CD4-positive, alpha-beta T cell (primary cell): ENCODE measurements at regions not wholly inside any gene's neighbourhood (a gene's known extent, or its start where the extent isn't known, plus 50 kb on each side); places are given as distances from the start of the nearest gene placed in this dataset.

Experiments
- ATAC-seq: fragments of 200-7000 bp; cut with Tn5 transposase; one replicate; pipeline ENCODE4 v1.10.0; 2022; ENCODE audit warnings: mild to moderate bottlenecking; ENCODE audit not compliant: poor library complexity
- CTCF ChIA-PET: fragments of 350-600 bp; sonication (Branson Sonifier 250); formaldehyde crosslinking; loops from one replicate; lab custom pipeline; 2021; ENCODE audit warnings: antibody characterized with exemption, inconsistent platforms; lab: Charles Lee
- POLR2A ChIA-PET: fragments of 350-600 bp; sonication (Branson Sonifier 250); formaldehyde crosslinking; loops from one replicate; lab custom pipeline; 2021; ENCODE audit warnings: antibody characterized with exemption, inconsistent platforms; lab: Charles Lee
- DNase-seq, 14 experiments: peaks; one replicate each; pipeline ENCODE4 v3.0.0-alpha.2; 2013 to 2020; ENCODE audit warnings: mixed read lengths in 2 of 14
- H3K27ac ChIP-seq, 2 donors: one replicate each; pipeline versions ENCODE4 v1.5.1 to v1.7.0; 2013; ENCODE audit warnings: low read length in 2 of 2, low read depth in 1 of 2, mild to moderate bottlenecking in 1 of 2
- H3K27me3 ChIP-seq, 2 experiments: 1 replicate in 1 of 2; 2 replicates in 1 of 2; pipeline versions ENCODE4 v1.6.1 to v1.7.0; 2013; ENCODE audit warnings: low read length in 2 of 2, control low read depth in 1 of 2, mild to moderate bottlenecking in 1 of 2, moderate library complexity in 1 of 2; ENCODE audit not compliant: insufficient read depth in 2 of 2, control insufficient read depth in 1 of 2
- H3K36me3 ChIP-seq: one replicate; pipeline ENCODE4 v1.6.1; 2013; ENCODE audit warnings: low read length, control low read depth; ENCODE audit not compliant: insufficient read depth
- H3K4me1 ChIP-seq: one replicate; pipeline ENCODE4 v1.6.1; 2013; ENCODE audit warnings: low read length, control low read depth; ENCODE audit not compliant: insufficient read depth
- H3K4me3 ChIP-seq: one replicate; pipeline ENCODE4 v1.5.1; 2013; ENCODE audit warnings: mild to moderate bottlenecking, low read length, moderate library complexity
- H3K9me3 ChIP-seq, 2 experiments: 1 replicate in 1 of 2; 2 replicates in 1 of 2; pipeline versions ENCODE4 v1.6.1 to v1.7.0; 2013; ENCODE audit warnings: low read length in 2 of 2, mild to moderate bottlenecking in 2 of 2, control low read depth in 1 of 2, moderate library complexity in 1 of 2; ENCODE audit not compliant: control insufficient read depth in 1 of 2, insufficient read depth in 1 of 2
- H3K27ac Mint-ChIP-seq: one replicate; pipeline ENCODE4 v1.8.0; 2020; ENCODE audit warnings: mixed read lengths
- H3K27me3 Mint-ChIP-seq: one replicate; pipeline ENCODE4 v1.8.0; 2021; ENCODE audit warnings: mixed read lengths
- H3K36me3 Mint-ChIP-seq: one replicate; pipeline ENCODE4 v1.8.0; 2021; ENCODE audit warnings: low read depth, mixed read lengths
- H3K4me1 Mint-ChIP-seq: one replicate; pipeline ENCODE4 v1.8.0; 2021; ENCODE audit warnings: low read depth, mixed read lengths
- H3K4me3 Mint-ChIP-seq: one replicate; pipeline ENCODE4 v1.8.0; 2020; ENCODE audit warnings: mild to moderate bottlenecking, mixed read lengths
- H3K9me3 Mint-ChIP-seq: one replicate; pipeline ENCODE4 v1.8.0; 2020; ENCODE audit warnings: mixed read lengths
- intact Hi-C, 2 experiments: fragments of 100-400 bp; cut with DNase I in 1 of 2; cut with micrococcal nuclease in 1 of 2; formaldehyde crosslinking; loops; one replicate each; pipeline versions ENCODE4 v1.15.1 to v1.9.0; 2023 to 2025; cut with DNase I, micrococcal nuclease
- TF ChIP-seq, protein P1 (sequence below): fragments of 200-600 bp; IDR thresholded peaks from one replicate; pipeline ENCODE4 v1.8.0; 2022; ENCODE audit warnings: antibody characterized with exemption, mild to moderate bottlenecking

DNA sequence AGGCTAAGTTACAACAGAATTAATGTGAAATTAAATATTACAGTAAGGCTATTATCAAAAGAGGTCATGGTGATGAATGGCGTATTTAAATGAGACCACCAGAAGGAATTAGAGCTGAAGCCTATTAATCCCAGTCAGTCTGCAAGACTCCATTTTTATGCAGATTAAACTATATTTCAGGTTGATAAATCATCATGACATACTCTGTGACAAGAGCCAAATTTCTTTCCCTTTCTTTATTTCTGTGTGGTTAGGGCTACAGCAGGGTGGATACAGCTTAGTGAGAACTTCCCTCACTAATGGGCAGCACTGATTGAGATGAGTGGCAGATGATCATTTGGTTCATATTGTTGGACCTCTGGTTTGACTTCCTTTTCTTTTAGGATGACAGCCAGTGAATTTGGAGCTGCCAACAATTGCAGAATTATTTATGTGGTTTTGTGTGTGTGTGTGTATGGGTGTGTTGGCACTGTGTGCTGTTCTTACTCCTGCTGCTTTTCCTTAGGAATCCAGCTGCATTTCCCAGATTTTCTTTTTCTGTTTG lies 481.3 kb downstream of the PIK3C3 start:
- H3K27me3 Mint-ChIP-seq = no peaks in the 10 kb centered on the region
- H3K27me3 ChIP-seq = no peaks in the 10 kb centered on the region
- no peaks in the 10 kb centered on the region for H3K4me1 Mint-ChIP-seq
- H3K9me3 Mint-ChIP-seq = peaks cover 2% of the 10 kb centered on the region
- no peaks in the 10 kb centered on the region for H3K4me1 ChIP-seq
- no peak for DNase-seq
- H3K4me3 ChIP-seq = no peak overlapping the region
- intact Hi-C loops = no loop called here
- no peak overlapping the region for H3K27ac ChIP-seq
- ATAC-seq = no peak
- H3K9me3 ChIP-seq = no peaks in the 10 kb centered on the region
- ChIA-PET POLR2A (no interaction called here), CTCF (interaction anchor here (0.8 kb wide), 1 partner anchor 12 kb away, joined by 3 read pairs; no protein-coding TSS in a partner anchor)
- no peak overlapping the region for H3K27ac Mint-ChIP-seq
- no peak overlapping the region for H3K4me3 Mint-ChIP-seq
- TF ChIP-seq, protein P1, sequence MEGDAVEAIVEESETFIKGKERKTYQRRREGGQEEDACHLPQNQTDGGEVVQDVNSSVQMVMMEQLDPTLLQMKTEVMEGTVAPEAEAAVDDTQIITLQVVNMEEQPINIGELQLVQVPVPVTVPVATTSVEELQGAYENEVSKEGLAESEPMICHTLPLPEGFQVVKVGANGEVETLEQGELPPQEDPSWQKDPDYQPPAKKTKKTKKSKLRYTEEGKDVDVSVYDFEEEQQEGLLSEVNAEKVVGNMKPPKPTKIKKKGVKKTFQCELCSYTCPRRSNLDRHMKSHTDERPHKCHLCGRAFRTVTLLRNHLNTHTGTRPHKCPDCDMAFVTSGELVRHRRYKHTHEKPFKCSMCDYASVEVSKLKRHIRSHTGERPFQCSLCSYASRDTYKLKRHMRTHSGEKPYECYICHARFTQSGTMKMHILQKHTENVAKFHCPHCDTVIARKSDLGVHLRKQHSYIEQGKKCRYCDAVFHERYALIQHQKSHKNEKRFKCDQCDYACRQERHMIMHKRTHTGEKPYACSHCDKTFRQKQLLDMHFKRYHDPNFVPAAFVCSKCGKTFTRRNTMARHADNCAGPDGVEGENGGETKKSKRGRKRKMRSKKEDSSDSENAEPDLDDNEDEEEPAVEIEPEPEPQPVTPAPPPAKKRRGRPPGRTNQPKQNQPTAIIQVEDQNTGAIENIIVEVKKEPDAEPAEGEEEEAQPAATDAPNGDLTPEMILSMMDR = no peak
- H3K36me3 Mint-ChIP-seq = no peaks in the 10 kb centered on the region
- no peaks in the 10 kb centered on the region for H3K36me3 ChIP-seq

DNA sequence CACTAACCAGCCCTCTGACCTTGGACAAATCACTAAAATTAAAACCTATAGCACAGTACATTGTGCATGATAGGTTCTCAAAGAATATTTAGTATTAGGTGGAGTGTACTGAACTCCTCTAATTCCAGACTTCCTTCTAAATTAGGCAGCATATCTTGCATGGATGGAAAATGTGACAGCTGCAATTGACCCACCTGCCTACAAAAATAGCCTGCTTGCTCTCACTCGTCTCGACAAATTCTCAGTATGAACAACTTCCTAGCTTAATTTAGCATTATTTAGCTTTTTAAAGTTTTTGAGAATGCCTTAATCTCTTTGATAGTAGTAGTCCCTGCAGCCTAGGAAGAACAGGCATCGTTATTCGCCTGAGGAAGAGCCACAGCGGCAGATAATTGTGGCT lies 482.0 kb downstream of the PIK3C3 start:
- no peak for DNase-seq
- ATAC-seq = no peak
- Histone ChIP-seq H3K27me3 (no peaks in the 10 kb centered on the region), H3K9me3 (no peaks in the 10 kb centered on the region), H3K36me3 (no peaks in the 10 kb centered on the region), H3K27ac (no peak overlapping the region), H3K4me3 (no peak overlapping the region), H3K4me1 (no peaks in the 10 kb centered on the region)
- H3K36me3 Mint-ChIP-seq = no peaks in the 10 kb centered on the region
- H3K4me3 Mint-ChIP-seq = no peak overlapping the region
- H3K27me3 Mint-ChIP-seq = no peaks in the 10 kb centered on the region
- intact Hi-C loops = no loop called here
- H3K27ac Mint-ChIP-seq = no peak overlapping the region
- POLR2A ChIA-PET = no interaction called here
- peaks cover 2% of the 10 kb centered on the region for H3K9me3 Mint-ChIP-seq
- no peaks in the 10 kb centered on the region for H3K4me1 Mint-ChIP-seq
- CTCF ChIA-PET = no interaction called here
- TF ChIP-seq, protein P1 = no peak

DNA sequence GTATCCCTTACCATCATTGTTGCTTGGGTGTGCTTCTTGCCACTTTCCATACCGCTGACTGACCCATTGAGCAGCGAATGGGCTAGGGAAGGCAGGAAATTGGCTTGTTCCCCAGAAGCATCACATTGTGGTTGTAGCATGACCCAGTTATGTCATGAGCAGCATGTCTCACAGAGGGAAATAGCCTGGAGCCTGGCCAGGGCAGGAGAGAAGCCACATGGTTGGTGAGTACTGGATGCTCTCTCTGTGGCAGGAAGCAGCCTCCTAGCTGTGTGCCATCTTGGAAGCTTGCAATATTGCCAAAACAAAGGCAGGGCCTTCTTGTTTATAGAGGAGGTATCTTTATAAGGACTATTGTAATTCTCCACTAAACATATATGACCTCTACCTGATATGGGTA lies 482.6 kb downstream of the PIK3C3 start:
- ATAC-seq = no peak
- TF ChIP-seq, protein P1 = no peak
- Histone ChIP-seq H3K36me3 (no peaks in the 10 kb centered on the region), H3K9me3 (no peaks in the 10 kb centered on the region), H3K27ac (no peak overlapping the region), H3K27me3 (no peaks in the 10 kb centered on the region), H3K4me3 (no peak overlapping the region), H3K4me1 (no peaks in the 10 kb centered on the region)
- POLR2A ChIA-PET = no interaction called here
- Mint-ChIP-seq H3K27ac (no peak overlapping the region), H3K36me3 (no peaks in the 10 kb centered on the region), H3K4me3 (no peak overlapping the region), H3K9me3 (peaks cover 2% of the 10 kb centered on the region), H3K4me1 (no peaks in the 10 kb centered on the region), H3K27me3 (no peaks in the 10 kb centered on the region)
- DNase-seq = no peak
- intact Hi-C loops = no loop called here
- CTCF ChIA-PET = no interaction called here
